ENCODE measurements at regions not wholly inside any gene's neighbourhood (a gene's known extent, or its start where the extent isn't known, plus 50 kb on each side); places are given as distances from the start of the nearest gene placed in this dataset.
"Not testable (repeated sequence)": the region's sequence is repeated elsewhere in the genome, so short reads cannot be mapped to it uniquely, and the experiment has no call there.

DNA sequence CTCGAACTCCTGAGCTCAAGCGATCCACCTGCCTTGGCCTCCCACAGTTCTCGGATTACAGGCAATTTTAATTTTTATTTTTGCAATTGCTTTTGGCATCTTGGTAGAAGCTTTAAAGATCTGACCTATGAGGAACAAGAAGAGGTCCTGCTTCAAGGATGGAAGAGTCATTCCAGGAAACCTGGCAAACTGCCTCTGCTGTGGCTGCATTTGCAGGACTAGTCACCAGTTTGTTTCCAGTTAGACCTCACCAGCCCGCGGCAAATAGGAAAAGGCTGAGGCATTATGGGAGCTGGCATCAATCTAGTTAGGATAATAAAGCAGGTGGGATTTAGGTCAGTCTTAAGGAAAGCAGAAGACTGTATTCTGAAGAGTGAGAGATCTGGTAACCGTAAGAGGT lies 51.9 kb upstream of the LAS1L start:
- no peak for TF ChIP-seq EZH2 (IDR thresholded peaks at IDR 0.05; ENCODE audit: insufficient read depth, low read length)
- no peak for TF ChIP-seq CTCF (IDR thresholded peaks at IDR 0.05; ENCODE audit: insufficient read depth, low read depth, low read length)
- Histone ChIP-seq H3K36me3 (ENCODE audit: insufficient read depth, low read length) (no peaks in the 10 kb centered on the region), H3K9me3 (ENCODE audit: insufficient read depth, low read depth, low read length) (no peaks in the 10 kb centered on the region), H3K4me3 (ENCODE audit: insufficient read depth, low read depth, low read length) (no peak overlapping the region), H3K27me3 (ENCODE audit: insufficient read depth, low read length) (no peaks in the 10 kb centered on the region), H2AFZ (ENCODE audit: low read depth, low read length) (no peak overlapping the region), H3K4me2 (ENCODE audit: low read length) (no peak overlapping the region), H3K27ac (ENCODE audit: low read depth, low read length) (no peak overlapping the region), H3K9ac (ENCODE audit: low read length) (no peak overlapping the region), H3K4me1 (ENCODE audit: insufficient read depth, low read length) (no peaks in the 10 kb centered on the region), H3K79me2 (ENCODE audit: insufficient read depth, low read length) (no peaks in the 10 kb centered on the region), H4K20me1 (ENCODE audit: insufficient read depth, low read length) (no peaks in the 10 kb centered on the region)
- no peak overlapping the region for H3K4me3 Mint-ChIP-seq (ENCODE audit: unreplicated experiment)
- no peaks in the 10 kb centered on the region for H3K36me3 Mint-ChIP-seq (ENCODE audit: low read depth, unreplicated experiment)
- no peak overlapping the region for H3K27ac Mint-ChIP-seq (ENCODE audit: unreplicated experiment)
- peaks cover 7% of the 10 kb centered on the region for H3K27me3 Mint-ChIP-seq (ENCODE audit: low read depth, unreplicated experiment)
- no peak for FAIRE-seq
- H3K9me3 Mint-ChIP-seq (ENCODE audit: unreplicated experiment): no peaks in the 10 kb centered on the region
- DNase-seq (ENCODE audit: low read depth): peak; percentile 22
- H3K4me1 Mint-ChIP-seq (ENCODE audit: low read depth, unreplicated experiment): peaks cover 5% of the 10 kb centered on the region

DNA sequence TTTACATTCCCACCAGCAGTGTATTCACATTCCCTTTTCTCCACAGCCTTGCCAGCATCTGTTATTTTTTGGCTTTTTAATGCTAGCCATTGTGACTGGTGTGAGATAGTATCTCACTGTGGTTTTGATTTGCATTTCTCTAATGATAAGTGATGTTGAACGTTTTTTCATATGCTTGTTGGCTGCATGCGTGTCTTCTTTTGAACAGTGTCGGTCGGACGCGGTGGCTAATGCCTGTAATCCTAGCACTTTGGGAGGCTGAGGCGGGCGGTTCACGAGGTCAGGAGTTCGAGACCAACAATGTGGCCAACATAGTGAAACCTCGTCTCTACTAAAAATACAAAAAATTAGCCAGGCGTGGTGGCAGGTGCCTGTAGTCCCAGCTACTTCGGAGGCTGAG lies 50.6 kb upstream of the LAS1L start:
- H3K9me3 ChIP-seq (ENCODE audit: insufficient read depth, low read depth, low read length); H3K4me1 Mint-ChIP-seq (ENCODE audit: low read depth, unreplicated experiment); H3K36me3 Mint-ChIP-seq (ENCODE audit: low read depth, unreplicated experiment); H3K36me3 ChIP-seq (ENCODE audit: insufficient read depth, low read length); H3K4me3 ChIP-seq (ENCODE audit: insufficient read depth, low read depth, low read length); H3K27me3 ChIP-seq (ENCODE audit: insufficient read depth, low read length); H3K9me3 Mint-ChIP-seq (ENCODE audit: unreplicated experiment); H4K20me1 ChIP-seq (ENCODE audit: insufficient read depth, low read length); FAIRE-seq; H3K4me2 ChIP-seq (ENCODE audit: low read length); H3K27ac ChIP-seq (ENCODE audit: low read depth, low read length); H3K79me2 ChIP-seq (ENCODE audit: insufficient read depth, low read length); H2AFZ ChIP-seq (ENCODE audit: low read depth, low read length); H3K4me1 ChIP-seq (ENCODE audit: insufficient read depth, low read length); H3K4me3 Mint-ChIP-seq (ENCODE audit: unreplicated experiment); H3K9ac ChIP-seq (ENCODE audit: low read length); H3K27me3 Mint-ChIP-seq (ENCODE audit: low read depth, unreplicated experiment); H3K27ac Mint-ChIP-seq (ENCODE audit: unreplicated experiment): not testable (repeated sequence)
- DNase-seq (ENCODE audit: low read depth): peak; percentile 18
